ENCODE measurements at regions not wholly inside any gene's neighbourhood (a gene's known extent, or its start where the extent isn't known, plus 50 kb on each side); places are given as distances from the start of the nearest gene placed in this dataset.
"Not testable (repeated sequence)": the region's sequence is repeated elsewhere in the genome, so short reads cannot be mapped to it uniquely, and the experiment has no call there.

DNA sequence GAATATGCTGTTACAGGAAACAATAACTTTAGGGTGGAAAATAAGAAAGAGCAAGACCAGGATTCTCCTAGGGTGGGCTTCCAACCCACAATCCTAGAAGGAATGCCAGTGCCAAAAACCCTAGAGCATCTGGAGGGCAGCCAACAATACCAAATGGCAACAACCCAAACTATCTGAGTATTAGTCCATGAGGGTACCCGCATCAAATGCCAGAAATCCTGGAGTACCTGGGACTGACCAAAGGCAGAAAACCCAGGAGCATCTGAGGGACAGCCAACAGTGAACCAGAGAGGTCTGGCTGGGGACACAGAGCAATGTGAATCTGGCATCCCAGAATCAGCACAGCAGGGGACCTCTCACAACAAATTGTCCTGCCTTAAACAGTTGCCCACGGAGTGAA lies 126.3 kb downstream of the SCG2 start:
- no peak for DNase-seq

DNA sequence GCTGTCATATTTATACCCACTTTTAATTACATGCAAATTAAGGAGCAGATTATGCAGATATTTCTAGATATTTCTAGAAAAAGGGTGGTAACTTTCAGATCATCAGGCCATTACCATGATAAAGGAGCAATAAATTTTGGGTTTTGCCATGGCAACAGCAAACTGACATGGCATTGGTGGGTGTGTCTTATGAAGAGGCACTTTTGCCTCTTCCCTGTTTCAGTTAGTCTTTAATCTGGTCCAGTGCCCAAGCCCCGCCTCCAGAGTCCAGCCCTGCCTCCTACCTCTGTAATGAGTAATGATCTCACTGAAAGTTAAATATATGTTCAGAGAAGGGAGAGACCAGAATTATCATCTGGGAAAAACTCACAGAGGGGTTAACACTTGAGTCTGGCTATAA lies 124.8 kb downstream of the SCG2 start:
- peak; percentile 31 for DNase-seq

DNA sequence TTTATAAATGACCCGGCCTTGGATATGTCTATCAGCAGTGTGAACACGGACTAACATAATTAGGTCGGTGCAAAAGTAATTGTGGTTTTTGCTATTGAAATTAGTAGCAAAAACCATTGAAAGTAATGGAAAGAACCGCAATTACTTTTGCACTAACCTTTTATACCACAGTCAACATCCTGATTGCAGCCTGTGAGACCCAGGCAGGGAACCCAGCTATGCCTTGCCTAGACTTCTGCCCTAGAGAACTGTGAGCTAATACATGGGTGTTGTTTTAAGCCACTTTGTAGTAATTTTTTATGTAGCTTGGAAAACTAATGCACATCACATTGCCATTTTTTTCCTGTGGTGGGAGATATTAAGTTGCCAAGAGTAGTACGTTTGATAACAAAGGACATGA lies 120.7 kb downstream of the SCG2 start:
- no peak for DNase-seq

DNA sequence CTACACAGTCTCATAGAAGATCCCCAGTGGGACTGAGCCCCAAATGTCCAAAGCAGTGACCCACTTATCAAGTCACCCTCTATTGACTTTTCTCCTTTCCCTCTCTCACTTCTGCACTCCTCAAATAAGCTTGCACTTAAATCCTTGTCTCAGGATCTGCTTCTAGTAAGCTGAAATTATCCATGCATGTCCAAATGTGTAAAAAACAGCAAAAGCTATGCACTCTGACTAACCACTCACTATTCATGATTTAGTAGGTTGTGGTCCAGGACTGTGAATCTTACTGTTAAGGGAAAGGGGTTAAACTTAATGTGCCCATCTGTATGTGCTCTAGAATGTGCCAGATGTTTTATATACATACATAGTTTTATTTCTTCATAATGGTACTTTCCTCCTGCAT lies 115.4 kb downstream of the SCG2 start:
- DNase-seq: no peak

DNA sequence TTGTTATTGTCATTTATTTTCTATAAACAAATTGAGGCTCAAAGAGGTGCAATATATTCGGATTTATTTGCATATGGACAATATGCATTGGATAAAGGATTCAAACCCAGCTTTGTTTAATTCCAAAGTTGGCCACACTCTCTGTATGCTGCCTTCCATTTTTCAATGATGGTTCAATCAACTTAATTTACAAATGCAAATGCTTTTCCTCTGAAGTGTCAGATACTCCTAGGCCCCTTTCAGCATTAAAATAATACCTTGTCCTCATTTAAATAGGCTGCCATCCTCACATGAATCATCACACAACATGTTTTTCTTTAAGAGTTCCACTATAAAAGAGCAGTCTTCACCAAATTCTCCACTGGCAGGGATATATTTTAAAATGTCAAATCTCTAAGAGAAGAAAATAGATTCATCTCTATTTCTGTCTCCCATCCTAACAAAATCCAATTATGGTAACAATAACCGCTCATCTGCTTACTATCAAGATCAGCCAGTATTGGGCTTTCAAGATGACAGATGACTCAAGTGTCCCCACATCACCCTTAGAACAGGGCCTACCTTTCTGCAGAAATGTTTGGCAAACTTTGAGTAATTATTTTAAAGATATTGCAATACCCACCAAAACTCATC lies 114.8 kb downstream of the SCG2 start:
- no peak for DNase-seq

DNA sequence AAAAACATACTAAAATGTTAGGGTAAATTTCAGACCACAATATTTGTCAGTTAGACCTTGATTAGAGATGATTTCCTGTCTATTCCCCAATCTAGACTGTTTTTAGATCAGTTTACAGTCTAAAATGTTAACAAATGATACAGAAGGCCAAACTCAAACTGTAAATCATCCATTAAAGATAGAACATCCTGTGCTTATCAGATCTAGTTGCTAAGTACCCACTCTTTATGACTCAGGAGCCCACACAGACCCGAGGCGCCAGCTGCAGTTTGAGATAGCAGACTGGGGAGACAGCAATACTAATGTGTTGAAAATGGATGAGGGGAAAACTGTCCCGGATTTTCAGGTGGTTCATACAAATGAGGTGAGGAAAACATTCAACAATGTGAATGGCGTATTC lies 113.3 kb downstream of the SCG2 start:
- peak; percentile 62 for DNase-seq

DNA sequence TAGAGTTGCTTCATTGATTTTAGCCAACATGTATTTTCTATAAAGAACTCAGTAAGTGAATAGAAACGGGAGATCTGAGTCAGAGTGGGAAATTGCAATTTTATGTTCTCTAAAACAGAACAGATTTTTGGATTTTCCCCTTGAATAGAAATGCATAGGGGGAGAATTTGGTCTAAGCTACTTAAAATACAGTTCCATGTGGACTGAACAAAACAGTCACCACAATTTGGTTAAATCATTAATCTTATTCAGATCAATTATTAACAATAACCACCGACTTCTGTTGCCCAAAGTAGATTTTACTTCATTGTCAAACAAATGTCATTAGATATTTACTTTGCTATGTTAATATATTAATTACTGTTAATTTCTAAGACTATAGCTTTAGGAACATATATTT lies 107.7 kb downstream of the SCG2 start:
- DNase-seq: no peak

DNA sequence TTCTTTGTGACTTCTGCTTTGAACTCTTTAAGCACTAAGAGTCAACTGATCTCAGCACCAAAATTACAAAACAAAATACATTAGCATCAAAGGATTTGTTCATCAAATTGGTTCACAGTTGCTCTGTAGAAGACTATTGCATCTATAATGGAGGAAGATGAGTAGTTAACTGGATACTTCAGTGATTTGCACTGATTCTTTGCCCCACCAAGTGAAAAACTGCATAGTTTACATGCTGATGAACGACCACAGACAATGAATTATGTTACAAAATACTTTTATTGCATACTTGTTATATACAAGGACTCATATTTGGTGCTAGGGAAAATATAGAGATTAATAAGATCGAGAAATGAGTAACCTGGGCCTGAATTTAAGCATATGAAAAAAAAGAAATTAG lies 107.2 kb downstream of the SCG2 start:
- no peak for DNase-seq

DNA sequence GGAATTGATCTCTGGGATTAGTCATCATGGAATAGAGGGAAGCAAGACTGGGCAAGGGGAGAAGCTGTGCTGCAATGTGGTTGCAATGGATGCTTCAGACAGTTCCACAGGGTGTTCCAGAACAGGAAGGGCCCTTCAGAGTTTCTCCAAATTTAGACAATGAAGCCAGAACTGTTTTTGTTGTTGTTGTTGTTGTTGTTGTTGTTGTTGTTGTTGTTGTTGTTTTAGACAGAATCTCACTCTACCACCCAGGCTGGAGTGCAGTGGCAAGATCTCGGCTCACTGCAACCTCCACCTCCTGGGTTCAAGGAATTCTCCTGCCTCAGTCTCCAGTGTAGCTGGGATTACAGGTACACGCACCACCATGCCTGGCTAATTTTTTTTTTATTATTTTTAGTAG lies 105.3 kb downstream of the SCG2 start:
- DNase-seq: not testable (repeated sequence)

DNA sequence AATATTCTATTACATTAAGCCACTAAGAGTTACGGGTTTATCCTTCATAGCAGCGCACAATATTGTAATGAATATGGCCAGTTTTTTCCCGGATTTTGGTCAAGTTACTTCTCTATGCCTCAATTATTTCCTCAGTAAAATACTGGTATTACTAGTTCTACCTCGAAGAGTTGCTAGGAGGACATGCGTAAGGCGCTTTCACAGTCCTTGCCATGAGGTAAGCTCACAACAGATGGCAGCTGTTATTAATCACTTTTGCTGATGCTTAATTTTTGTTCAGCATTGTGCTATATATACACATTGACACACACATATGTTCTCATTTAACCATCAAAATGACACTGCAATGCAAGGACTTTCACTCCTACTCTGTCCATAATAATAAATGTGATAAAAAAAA lies 101.5 kb downstream of the SCG2 start:
- peak; percentile 23 for DNase-seq

DNA sequence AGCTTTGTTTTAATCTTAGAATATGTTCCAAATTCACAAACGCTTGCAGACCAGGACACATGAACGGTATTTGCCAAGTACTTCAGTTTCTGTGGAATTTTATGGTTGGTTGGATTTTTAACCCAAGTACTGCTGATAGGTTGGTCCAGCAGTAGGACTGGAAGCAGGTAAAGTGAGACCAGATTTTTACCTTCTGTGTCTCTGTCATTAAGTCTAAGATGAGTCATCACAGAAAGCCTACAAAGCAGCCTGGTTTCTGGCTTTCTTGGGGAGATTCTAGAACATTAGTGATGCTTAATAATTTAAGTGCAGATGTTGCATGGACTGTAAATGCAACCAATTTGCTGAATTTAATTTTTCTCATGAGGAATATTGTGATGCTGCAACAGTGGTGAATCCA lies 100.5 kb downstream of the SCG2 start:
- DNase-seq: peak; percentile 66

DNA sequence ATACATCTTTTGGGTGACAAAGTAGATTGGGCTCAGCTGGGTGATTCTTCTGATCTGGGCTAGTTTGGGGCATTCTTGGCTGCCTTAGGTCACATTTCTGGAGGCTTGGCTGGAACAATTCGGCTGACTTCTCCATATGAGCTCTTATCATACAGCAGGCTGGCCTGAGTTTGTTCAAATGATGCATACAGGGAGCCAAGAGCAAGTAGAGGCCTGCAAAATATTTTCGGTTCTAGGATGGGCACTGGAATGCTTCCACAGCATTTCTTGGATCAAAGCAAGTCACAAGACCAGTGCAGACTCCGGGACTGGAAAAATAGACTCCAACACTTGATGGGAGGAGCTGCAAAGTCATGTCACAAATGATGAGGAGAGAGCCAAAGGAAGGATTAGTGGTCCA lies 98.4 kb downstream of the SCG2 start:
- no peak for DNase-seq

DNA sequence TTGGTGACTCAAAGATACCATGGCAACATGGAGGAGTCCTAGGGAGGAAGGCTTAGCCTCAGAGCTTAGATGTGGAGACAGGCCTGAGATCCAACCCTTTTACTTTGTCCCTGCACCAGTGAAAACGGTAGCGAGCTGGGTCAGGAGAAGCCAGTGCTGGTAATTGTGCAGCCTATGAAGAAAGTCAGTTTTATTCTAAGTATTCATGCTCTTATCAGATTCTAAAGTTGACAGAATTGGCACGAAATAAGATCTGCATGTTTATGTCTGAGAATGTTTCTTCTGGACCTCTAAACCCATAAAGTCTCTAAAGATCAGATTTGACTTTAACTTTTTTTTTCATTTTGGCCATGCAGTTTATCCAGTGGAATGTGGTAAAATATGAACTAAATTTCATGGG lies 93.8 kb downstream of the SCG2 start:
- DNase-seq: no peak

DNA sequence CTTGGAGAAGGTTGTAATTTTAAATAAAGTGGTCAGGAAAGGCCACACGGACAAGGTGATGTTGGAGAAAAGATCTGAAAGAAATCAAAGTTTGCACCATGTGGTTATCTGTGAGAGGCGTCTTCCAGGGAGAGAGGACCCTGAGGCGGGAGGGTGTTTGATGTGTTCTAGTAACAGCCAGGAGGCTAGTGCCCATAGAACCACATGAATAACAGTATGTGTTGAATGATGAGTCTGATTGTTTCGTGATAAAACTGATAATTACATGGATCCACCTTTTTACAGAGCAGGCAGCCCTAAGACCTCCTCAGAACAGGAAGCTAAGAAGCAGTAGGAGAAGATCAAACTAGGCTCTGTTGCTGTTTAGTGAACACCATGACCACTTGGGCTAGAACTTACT lies 91.4 kb downstream of the SCG2 start:
- no peak for DNase-seq

DNA sequence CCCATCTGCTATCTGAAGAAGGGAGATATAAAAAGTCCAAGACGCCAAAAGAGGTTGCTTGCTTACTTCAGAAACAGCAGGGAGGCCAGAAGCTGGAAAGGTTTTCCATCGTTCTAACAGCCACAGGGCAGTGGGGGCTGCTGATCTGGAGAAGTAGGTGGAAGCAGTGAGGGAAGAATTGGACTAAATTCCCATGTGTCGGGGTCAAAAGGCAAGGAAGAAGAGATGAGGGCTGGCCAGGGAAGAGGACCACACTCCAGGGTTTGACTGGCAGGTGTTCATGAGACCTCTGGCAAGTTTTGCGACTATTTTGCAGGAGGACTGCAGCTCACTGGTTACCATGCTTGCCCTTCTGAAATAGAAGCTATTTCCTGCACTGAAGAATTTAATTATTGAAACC lies 91.0 kb downstream of the SCG2 start:
- no peak for DNase-seq

DNA sequence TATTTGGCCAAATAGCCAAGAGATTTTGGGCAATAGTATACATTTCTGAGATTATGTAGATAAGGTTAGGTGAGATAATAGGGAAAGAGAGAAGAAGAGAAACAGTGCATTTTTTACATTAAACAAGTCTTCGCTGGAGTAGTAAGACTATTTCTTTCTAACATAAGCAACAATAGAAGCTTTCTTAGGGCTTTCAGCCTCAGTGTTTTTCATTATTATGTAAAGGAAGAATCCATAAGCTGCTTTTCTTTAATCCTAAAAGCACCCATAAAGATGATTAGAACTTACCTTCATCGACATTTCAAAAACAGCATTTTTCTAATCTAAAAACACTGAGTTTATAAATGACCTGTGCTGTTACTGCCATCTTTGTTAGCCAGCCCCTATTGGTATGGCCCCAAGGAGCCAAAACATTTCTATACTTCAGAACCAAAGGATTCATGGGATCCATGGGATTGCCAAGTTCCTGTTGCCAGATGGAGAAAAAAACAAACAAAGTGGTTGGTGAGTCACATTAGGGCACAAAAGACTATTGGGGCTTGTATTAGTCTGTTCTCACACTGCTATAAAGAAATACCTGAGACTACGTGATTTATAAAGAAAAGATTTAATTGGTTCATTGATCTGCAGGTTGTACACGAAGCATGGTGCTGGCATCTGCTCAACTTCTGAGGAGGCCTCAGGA lies 88.2 kb downstream of the SCG2 start:
- DNase-seq: peak; percentile 51

DNA sequence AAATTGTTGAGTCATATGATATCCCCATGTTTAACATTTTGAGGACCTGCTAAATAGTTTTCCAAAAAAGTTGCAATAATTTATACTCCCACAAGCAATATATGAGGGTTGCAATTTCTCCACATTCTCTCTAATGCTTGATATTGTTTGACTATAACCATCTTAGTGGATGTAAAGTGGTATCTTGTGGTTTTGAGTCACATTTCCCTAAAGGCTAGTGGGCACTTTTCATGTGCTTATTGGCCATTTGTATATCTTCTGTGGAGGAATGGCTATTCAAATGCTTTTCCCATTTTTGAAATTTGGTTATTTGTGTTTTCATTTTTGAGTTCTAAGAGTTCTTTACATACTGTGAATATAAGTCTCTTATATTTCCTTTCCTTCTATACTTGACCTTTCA lies 82.7 kb downstream of the SCG2 start:
- no peak for DNase-seq

DNA sequence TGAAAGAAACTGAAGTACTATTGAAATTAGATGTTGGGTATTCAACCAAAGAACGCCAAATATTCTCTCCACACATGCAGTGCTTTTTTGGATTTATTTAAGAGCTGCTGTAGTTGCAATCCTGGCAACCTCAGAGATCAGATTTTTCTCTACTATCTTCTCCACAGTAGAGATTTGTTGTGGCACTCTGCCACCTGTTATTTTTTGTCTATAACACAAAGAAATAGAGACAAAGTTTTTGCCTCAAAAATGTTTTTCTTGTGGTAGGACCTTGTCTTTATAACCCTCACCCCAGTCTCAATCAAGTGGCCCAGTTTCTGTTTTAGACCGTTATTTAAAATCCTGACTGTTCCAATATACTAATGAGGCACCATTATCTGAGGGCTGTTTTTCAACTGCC lies 79.4 kb downstream of the SCG2 start:
- no peak for DNase-seq

DNA sequence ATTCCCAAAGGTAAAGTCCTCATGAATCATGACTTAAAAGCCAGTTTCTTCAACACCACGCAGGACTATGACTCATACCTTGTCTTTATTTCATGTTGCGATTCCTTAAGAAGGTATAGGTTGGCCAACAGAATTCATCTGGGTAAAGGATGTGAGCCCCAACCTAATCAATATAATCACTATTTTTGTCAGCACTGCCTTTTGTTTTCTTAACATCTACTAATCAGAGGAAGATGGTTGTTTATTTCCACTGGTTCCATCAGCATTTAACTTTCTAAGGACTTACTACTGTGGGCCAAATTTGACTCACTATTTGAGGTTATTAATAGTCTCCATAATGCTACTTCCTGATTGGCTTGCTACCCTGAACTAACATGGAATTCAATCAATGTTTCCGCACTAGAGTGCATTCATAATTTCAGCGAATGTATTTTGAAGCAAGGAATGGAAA lies 78.6 kb downstream of the SCG2 start:
- DNase-seq: no peak

DNA sequence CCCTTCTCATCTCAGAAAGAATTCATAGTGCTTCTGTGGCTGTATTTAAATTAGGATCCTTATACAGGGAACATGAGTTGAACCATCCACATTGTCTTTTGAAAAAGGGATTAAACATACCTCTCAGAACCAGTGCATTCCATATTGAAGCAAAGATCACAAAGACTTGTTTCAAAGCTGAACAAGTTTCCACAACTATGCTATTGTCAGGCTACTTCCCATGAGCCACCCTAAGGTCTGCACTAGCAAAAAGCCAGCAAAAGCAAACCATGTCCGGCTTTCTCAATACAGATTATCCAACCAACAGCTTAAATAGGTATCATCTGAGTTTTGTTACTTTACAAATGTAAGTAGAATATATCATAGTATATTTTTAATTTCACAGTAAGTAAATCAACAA lies 78.1 kb downstream of the SCG2 start:
- DNase-seq: no peak

DNA sequence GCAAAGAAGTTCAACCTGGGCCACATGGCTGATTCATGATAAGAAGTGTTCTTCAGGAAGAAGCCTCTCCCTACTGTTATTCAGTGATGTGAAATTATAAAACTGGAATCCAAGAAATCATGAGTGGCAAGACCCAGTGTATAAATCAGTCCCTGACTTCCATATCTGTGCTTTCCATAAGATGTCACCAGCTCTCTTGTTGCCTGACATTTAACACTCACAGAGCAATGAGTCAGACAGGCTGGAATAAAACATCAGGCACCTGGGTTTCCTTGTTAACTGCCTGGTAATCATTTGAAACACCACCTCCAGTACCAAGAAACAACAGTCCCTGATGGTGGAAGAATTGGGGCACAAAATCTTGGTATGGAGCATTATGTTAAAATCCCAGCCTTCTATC lies 76.1 kb downstream of the SCG2 start:
- peak; percentile 59 for DNase-seq

DNA sequence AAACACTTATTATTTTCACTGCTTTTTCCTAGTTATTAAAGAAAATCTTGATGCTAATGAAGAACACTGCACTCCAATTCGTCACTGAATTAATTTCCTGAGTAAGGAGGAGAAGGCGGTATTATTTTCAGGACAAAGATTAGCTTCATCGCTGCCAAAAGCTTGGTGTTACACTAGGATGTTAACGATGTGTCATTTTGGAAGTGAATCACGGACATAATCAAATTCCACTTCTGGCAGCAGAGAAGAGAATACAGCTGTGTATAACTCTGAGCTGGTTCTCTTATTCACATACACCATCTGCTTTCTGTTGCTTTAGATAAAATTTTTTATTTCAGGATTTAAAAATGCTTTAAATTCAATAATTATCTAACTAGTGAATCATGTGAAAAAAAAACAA lies 74.1 kb downstream of the SCG2 start:
- DNase-seq: no peak

DNA sequence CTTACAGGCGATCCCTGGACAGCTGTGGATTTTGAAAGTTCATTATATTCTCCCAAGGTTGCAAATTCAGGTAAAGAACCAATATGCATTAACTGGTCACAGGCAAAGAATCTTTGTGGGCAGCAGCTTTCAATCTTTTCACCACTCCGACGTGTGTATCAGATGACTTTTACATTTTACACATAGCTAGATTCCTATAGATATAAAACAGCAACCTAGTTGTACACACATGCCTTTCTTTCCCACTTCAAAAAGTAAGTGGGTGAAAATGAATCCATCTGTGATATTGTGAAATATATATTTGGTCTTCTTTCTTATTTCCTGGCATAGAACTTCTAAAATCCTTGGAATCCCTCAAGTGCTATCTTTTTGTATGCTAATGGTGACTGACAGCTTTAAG lies 72.5 kb downstream of the SCG2 start:
- no peak for DNase-seq

DNA sequence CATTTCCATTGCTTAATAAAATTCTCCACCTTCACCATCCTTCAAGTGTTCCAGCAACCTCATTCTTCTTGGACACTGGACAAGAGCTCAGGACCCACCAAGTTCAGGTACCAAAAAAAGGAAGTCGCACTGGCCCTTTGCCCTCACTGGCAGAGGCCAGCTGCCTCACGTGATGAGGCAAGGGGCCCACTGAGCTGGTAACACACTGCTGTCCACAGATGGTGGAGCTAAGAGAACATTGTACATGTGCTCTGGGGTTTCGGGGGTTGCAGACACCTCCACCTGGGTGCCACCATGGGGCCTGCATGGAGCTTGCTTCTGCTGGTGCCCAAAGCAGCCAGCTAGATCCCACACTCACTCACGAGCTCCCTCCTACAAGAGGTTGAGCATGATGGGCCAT lies 71.3 kb downstream of the SCG2 start:
- DNase-seq: peak; percentile 7

DNA sequence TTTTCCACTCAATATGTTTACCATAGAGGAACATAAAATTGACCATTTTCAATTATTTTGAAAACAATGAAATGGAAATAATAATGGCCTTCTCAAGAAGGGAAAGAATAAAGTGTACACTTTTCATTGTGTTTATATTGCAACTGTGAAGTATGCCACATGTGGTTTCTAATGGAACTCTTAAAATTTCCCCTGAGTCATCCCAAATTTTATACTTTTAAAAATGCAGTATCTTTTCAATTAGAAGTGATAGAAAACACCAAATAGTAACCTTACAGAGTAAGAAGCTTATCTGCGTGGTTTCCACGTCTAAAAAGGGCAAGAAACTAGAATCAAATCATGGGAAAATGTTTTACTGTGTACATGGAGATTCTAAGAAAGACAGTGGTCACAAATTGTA lies 70.0 kb downstream of the SCG2 start:
- DNase-seq: no peak
